ENCODE measurements at regions not wholly inside any gene's neighbourhood (a gene's known extent, or its start where the extent isn't known, plus 50 kb on each side); places are given as distances from the start of the nearest gene placed in this dataset.

- no peak for DNase-seq (ENCODE audit: low spot score)
- TF ChIP-seq, protein P1, sequence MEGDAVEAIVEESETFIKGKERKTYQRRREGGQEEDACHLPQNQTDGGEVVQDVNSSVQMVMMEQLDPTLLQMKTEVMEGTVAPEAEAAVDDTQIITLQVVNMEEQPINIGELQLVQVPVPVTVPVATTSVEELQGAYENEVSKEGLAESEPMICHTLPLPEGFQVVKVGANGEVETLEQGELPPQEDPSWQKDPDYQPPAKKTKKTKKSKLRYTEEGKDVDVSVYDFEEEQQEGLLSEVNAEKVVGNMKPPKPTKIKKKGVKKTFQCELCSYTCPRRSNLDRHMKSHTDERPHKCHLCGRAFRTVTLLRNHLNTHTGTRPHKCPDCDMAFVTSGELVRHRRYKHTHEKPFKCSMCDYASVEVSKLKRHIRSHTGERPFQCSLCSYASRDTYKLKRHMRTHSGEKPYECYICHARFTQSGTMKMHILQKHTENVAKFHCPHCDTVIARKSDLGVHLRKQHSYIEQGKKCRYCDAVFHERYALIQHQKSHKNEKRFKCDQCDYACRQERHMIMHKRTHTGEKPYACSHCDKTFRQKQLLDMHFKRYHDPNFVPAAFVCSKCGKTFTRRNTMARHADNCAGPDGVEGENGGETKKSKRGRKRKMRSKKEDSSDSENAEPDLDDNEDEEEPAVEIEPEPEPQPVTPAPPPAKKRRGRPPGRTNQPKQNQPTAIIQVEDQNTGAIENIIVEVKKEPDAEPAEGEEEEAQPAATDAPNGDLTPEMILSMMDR (IDR thresholded peaks at IDR 0.05; ENCODE audit: extremely low read depth, missing control alignments), result no peak
Observed at GRCh38 chr7:43006008-43006407, 73.8 kb downstream of the MRPL32 start.

DNA sequence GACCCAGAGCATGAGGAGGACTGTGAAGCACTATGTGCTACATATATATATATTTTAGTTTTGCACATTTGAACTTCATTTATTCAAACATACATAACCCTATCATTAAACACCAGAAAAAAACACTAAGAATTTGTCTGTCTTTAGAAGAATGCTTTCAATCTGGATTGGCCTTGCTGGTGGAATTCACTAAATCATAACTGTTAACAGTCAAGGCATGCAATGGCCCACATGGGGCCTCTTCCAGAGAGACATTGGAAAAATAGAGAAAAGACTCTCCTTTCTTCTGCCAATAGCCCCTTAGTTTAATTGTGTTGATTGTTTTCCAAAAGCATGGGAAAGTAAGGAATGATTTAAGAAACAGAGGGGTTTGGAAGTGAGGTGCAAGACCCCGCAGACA, 77.9 kb downstream of the MRPL32 start:
- no peak for DNase-seq (ENCODE audit: low spot score)
- TF ChIP-seq, protein P1 (IDR thresholded peaks at IDR 0.05; ENCODE audit: extremely low read depth, missing control alignments), result no peak

- no peak for DNase-seq (ENCODE audit: low spot score)
- TF ChIP-seq, protein P1 (IDR thresholded peaks at IDR 0.05; ENCODE audit: extremely low read depth, missing control alignments), result no peak
Observed at GRCh38 chr7:43011879-43012278, 79.7 kb downstream of the MRPL32 start.

DNA sequence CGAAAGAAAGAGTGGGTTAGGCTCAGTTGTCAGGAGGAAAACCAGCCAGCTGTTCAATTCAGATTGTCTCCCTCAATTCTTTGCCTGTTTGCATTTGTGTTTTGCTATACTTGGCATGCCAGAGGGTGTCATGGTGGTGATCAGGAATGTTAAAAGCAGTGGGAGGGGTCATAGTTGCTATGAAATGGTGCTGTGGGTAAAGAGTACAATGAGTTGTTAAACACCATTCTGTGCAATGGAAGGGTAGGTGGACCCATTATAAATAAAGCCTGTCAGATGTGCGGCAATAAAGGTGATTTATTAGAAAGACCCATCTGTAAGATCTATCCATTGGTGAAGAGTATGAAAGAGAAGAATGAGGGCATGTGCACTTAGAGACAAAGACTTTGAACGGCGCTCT, 82.2 kb downstream of the MRPL32 start:
- DNase-seq (ENCODE audit: low spot score), result no peak
- TF ChIP-seq, protein P1 (IDR thresholded peaks at IDR 0.05; ENCODE audit: extremely low read depth, missing control alignments), result no peak

DNA sequence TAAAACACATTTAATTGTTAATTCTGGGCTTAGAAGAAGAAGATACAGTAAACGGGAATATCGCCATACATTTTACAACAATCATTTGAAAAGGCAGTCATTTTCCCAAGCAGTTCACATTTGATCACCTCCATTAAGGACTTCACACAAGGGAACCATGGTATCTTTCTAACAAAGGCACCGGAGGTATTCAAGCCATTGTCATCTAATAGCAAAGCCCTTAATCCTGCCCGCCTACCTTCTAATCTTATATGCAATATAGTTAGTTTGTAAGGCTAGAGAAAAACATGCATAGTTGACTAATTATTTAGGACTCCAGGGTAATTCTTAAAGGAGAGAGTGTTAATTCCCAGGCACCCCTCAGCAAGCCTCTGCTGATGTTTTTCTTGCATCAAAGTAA, 83.1 kb downstream of the MRPL32 start:
- DNase-seq (ENCODE audit: low spot score), result no peak
- TF ChIP-seq, protein P1 (IDR thresholded peaks at IDR 0.05; ENCODE audit: extremely low read depth, missing control alignments), result no peak

GRCh38 chr7:43018446-43018845, 86.3 kb downstream of the MRPL32 start:
- no peak for DNase-seq (ENCODE audit: low spot score)

GRCh38 chr7:43021431-43021830, 89.3 kb downstream of the MRPL32 start:
- DNase-seq (ENCODE audit: low spot score), result no peak
- TF ChIP-seq, protein P1 (IDR thresholded peaks at IDR 0.05; ENCODE audit: extremely low read depth, missing control alignments), result no peak

More at GRCh38 chr7:43018446-43018845, 86.3 kb downstream of the MRPL32 start:
- TF ChIP-seq, protein P1 (IDR thresholded peaks at IDR 0.05; ENCODE audit: extremely low read depth, missing control alignments), result no peak
